Mammary epithelial cell (primary cell): ENCODE measurements at regions not wholly inside any gene's neighbourhood (a gene's known extent, or its start where the extent isn't known, plus 50 kb on each side); places are given as distances from the start of the nearest gene placed in this dataset.

ENCODE experiments used
- CTCF ChIP-seq, 2 donors: IDR thresholded peaks in 1 of 2; conservative IDR thresholded peaks in 1 of 2; 2 replicates each; pipeline ENCODE4 v1.5.1; 2011 to 2012; ENCODE audit warnings: inconsistent platforms in 2 of 2, low read length in 2 of 2, mild to moderate bottlenecking in 2 of 2, control low read depth in 1 of 2, low read depth in 1 of 2; ENCODE audit not compliant: insufficient read depth in 1 of 2; ENCODE audit errors: extremely low read depth in 1 of 2
- EZH2 ChIP-seq: IDR thresholded peaks from 2 replicates; pipeline ENCODE4 v1.6.1; 2012; ENCODE audit warnings: low read length, inconsistent platforms, borderline replicate concordance

- no peak for TF ChIP-seq CTCF (conservative IDR thresholded peaks at IDR 0.05 in 1 of 2, IDR thresholded peaks at IDR 0.05 in 1 of 2; ENCODE audit: extremely low read depth in 1 of 2, insufficient read depth in 1 of 2, low read depth in 1 of 2, low read length in 2 of 2)
- TF ChIP-seq EZH2: no peak
Observed at GRCh38 chr17:83187782-83188311, 108.4 kb downstream of the METRNL start.
